Uterus (tissue), 3 donors: ENCODE measurements at regions not wholly inside any gene's neighbourhood (a gene's known extent, or its start where the extent isn't known, plus 50 kb on each side); places are given as distances from the start of the nearest gene placed in this dataset.

ENCODE experiments used
- DNase-seq, 2 donors: peaks; one replicate each; pipeline ENCODE4 v3.0.0-alpha.2; 2019 to 2020
- H3K27ac ChIP-seq, 2 donors: fragments of 200-600 bp; sonication (generic); 1 replicate in 1 of 2; 2 replicates in 1 of 2; pipeline ENCODE4 v1.5.1; 2016 to 2018
- H3K27me3 ChIP-seq, 2 donors: fragments of 200-600 bp; sonication (generic); one replicate each; pipeline ENCODE4 v1.5.1; 2018 to 2019; ENCODE audit warnings: control low read depth in 1 of 2
- H3K36me3 ChIP-seq, 2 donors: fragments of 200-600 bp; sonication (generic); one replicate each; pipeline ENCODE4 v1.5.1; 2019; ENCODE audit warnings: control low read depth in 1 of 2
- H3K4me1 ChIP-seq, 2 donors: fragments of 200-600 bp; sonication (generic); one replicate each; pipeline ENCODE4 v1.5.1; 2018 to 2019; ENCODE audit warnings: control low read depth in 1 of 2
- H3K4me3 ChIP-seq, 2 donors: fragments of 200-600 bp; sonication (generic); 1 replicate in 1 of 2; 2 replicates in 1 of 2; pipeline ENCODE4 v1.5.1; 2018 to 2019; ENCODE audit warnings: mild to moderate bottlenecking in 1 of 2
- H3K9me3 ChIP-seq, 2 donors: fragments of 200-600 bp; sonication (generic); one replicate each; pipeline ENCODE4 v1.5.1; 2019; ENCODE audit warnings: control low read depth in 1 of 2
- POLR2A ChIP-seq, 2 donors: fragments of 450-650 bp; IDR thresholded peaks; one replicate each; pipeline ENCODE4 v1.6.1; 2016; ENCODE audit warnings: antibody characterized with exemption in 2 of 2, mild to moderate bottlenecking in 1 of 2, moderate library complexity in 1 of 2
- intact Hi-C: fragments of 100-400 bp; cut with DNase I; formaldehyde crosslinking; loops from one replicate; pipeline ENCODE4 v1.15.1; 2023; ENCODE audit warnings: low total_unique reads
- TF ChIP-seq, protein P1 (sequence below), 4 experiments: fragments of 200-600 bp in 2 of 4; fragments of 450-650 bp in 2 of 4; sonication (generic) in 2 of 4; IDR thresholded peaks; one replicate each; pipeline ENCODE4 v1.5.1; 2016 to 2019; ENCODE audit warnings: antibody characterized with exemption in 4 of 4, mild to moderate bottlenecking in 2 of 4, moderate library complexity in 1 of 4
- donor health status: DM: yes; HTN: yes; CAD: no.

DNA sequence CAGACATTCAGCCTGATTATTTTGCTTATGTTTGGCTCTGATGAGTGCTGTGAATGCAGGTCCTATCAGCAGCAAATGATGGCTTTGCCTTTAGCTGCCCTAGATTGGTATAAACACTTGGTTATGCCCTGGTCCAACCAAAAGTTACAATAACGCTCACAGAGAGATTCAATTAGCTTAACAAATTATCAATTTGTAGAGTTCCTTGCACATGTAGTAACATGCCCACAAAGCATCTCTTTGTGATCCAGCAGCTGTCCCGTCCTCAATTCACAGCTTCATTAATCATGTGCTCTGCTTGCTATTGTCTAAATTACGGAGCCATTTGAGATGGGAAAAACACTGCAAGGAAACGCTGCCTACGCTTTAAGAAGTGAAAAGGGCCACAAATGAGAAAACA lies 457.9 kb downstream of the HDGFL1 start:
- H3K27me3 ChIP-seq = no peaks in the 10 kb centered on the region
- TF ChIP-seq, protein P1, sequence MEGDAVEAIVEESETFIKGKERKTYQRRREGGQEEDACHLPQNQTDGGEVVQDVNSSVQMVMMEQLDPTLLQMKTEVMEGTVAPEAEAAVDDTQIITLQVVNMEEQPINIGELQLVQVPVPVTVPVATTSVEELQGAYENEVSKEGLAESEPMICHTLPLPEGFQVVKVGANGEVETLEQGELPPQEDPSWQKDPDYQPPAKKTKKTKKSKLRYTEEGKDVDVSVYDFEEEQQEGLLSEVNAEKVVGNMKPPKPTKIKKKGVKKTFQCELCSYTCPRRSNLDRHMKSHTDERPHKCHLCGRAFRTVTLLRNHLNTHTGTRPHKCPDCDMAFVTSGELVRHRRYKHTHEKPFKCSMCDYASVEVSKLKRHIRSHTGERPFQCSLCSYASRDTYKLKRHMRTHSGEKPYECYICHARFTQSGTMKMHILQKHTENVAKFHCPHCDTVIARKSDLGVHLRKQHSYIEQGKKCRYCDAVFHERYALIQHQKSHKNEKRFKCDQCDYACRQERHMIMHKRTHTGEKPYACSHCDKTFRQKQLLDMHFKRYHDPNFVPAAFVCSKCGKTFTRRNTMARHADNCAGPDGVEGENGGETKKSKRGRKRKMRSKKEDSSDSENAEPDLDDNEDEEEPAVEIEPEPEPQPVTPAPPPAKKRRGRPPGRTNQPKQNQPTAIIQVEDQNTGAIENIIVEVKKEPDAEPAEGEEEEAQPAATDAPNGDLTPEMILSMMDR (IDR thresholded peaks at IDR 0.05) = no peak
- TF ChIP-seq POLR2A (IDR thresholded peaks at IDR 0.05) = no peak
- no peak overlapping the region for H3K4me3 ChIP-seq
- H3K27ac ChIP-seq = no peak overlapping the region
- DNase-seq = no peak
- H3K4me1 ChIP-seq = no peaks in the 10 kb centered on the region
- H3K9me3 ChIP-seq = no peaks in the 10 kb centered on the region
- no peaks in the 10 kb centered on the region for H3K36me3 ChIP-seq
- intact Hi-C loops = no loop called here

GRCh38 chr6:23031986-23032385 lies 462.6 kb downstream of the HDGFL1 start:
- no peaks in the 10 kb centered on the region for H3K36me3 ChIP-seq
- no peaks in the 10 kb centered on the region for H3K9me3 ChIP-seq
- no peaks in the 10 kb centered on the region for H3K4me1 ChIP-seq
- intact Hi-C loops = no loop called here
- no peak for DNase-seq
- no peaks in the 10 kb centered on the region for H3K27me3 ChIP-seq
- no peak overlapping the region for H3K4me3 ChIP-seq
- H3K27ac ChIP-seq = no peak overlapping the region
- TF ChIP-seq, protein P1 (IDR thresholded peaks at IDR 0.05) = no peak
- no peak for TF ChIP-seq POLR2A (IDR thresholded peaks at IDR 0.05)

DNA sequence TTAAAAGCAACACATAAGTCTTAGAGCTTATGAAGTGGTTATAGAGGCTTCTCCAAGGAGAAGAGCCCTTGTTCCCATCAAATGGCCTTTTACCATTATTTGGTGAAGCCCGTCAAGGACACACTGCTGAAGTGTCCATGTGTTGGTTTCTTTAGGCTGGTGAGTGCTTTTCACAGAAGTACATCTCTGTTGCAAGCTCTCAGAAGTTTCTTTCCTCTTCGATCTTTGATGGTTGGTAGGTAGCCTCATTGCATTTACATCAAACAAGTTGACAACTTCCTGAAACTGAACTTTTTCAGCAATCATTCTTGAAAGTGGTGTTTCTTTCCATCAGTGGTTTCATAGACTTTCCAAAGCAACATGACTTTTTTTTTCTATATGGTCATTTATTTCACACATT lies 465.6 kb downstream of the HDGFL1 start:
- intact Hi-C loops = no loop called here
- no peaks in the 10 kb centered on the region for H3K27me3 ChIP-seq

DNA sequence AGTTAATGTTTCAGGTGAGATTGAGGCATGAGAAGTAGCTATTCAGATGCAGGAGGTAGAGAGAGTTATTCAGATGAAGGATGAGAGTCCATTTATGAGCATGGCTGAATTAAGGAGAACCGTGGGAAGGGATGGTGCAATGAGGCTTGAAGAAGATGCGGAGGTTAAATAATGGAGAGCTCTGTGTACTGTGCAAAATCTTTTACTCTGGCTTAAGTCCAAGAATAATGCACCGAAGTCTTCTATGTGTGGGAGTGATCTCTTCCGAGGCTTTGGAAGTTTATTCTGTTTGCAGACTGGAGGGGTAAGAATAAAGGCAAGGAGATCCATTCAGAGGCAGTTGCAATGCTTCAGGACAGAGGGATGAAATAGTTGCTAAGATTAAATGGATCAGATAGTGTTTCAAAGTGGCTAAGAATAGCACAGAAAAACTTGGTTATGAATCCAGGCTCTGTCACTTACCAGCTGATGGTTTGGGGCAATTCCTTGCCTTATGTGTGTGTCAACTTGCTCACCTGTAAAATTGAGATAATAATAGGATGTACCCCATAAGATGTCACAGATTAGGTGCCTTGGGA lies 467.1 kb downstream of the HDGFL1 start:
- Histone ChIP-seq H3K27ac (no peak overlapping the region), H3K9me3 (no peaks in the 10 kb centered on the region), H3K36me3 (no peaks in the 10 kb centered on the region), H3K4me1 (no peaks in the 10 kb centered on the region), H3K27me3 (no peaks in the 10 kb centered on the region), H3K4me3 (no peak overlapping the region)
- intact Hi-C loops = no loop called here
- no peak for DNase-seq
- TF ChIP-seq POLR2A (IDR thresholded peaks at IDR 0.05) = no peak
- TF ChIP-seq, protein P1 (IDR thresholded peaks at IDR 0.05) = no peak

More for the DNA sequence above, 465.6 kb downstream of the HDGFL1 start:
- H3K9me3 ChIP-seq = no peaks in the 10 kb centered on the region
- no peak overlapping the region for H3K27ac ChIP-seq
- no peaks in the 10 kb centered on the region for H3K36me3 ChIP-seq
- no peak for TF ChIP-seq POLR2A (IDR thresholded peaks at IDR 0.05)
- TF ChIP-seq, protein P1 (IDR thresholded peaks at IDR 0.05) = no peak
- DNase-seq = no peak
- no peaks in the 10 kb centered on the region for H3K4me1 ChIP-seq
- no peak overlapping the region for H3K4me3 ChIP-seq

GRCh38 chr6:23040899-23041298 lies 471.5 kb downstream of the HDGFL1 start:
- no peak overlapping the region for H3K27ac ChIP-seq
- intact Hi-C loops = no loop called here
- TF ChIP-seq, protein P1 (IDR thresholded peaks at IDR 0.05) = no peak
- no peak for TF ChIP-seq POLR2A (IDR thresholded peaks at IDR 0.05)
- no peak overlapping the region for H3K4me3 ChIP-seq
- H3K36me3 ChIP-seq = no peaks in the 10 kb centered on the region
- H3K9me3 ChIP-seq = no peaks in the 10 kb centered on the region
- DNase-seq = no peak
- no peaks in the 10 kb centered on the region for H3K4me1 ChIP-seq
- no peaks in the 10 kb centered on the region for H3K27me3 ChIP-seq
